ENCODE measurements at regions not wholly inside any gene's neighbourhood (a gene's known extent, or its start where the extent isn't known, plus 50 kb on each side); places are given as distances from the start of the nearest gene placed in this dataset.

DNA sequence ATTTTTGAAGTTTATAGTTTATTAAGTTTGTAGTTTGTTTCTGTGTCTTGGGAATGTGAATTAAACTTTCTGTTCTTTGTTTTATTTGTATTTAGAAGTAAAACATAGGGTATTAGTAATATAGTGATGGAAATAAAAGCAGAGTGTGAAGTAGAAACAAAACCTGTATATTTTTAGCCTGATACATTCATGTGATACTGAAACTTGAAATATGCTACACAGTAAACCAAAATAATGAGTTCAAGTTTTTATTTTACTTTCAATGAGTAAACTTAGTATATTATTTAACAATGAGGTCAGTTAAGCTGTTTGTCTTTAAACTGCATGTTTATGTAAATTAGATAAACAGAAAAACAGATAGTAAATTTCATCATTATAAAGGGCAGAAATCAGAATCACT lies 1592.6 kb downstream of the GRIK2 start:
- TF ChIP-seq EZH2 (IDR thresholded peaks at IDR 0.05; ENCODE audit: borderline replicate concordance, low read length) = no peak
- TF ChIP-seq, protein P1, sequence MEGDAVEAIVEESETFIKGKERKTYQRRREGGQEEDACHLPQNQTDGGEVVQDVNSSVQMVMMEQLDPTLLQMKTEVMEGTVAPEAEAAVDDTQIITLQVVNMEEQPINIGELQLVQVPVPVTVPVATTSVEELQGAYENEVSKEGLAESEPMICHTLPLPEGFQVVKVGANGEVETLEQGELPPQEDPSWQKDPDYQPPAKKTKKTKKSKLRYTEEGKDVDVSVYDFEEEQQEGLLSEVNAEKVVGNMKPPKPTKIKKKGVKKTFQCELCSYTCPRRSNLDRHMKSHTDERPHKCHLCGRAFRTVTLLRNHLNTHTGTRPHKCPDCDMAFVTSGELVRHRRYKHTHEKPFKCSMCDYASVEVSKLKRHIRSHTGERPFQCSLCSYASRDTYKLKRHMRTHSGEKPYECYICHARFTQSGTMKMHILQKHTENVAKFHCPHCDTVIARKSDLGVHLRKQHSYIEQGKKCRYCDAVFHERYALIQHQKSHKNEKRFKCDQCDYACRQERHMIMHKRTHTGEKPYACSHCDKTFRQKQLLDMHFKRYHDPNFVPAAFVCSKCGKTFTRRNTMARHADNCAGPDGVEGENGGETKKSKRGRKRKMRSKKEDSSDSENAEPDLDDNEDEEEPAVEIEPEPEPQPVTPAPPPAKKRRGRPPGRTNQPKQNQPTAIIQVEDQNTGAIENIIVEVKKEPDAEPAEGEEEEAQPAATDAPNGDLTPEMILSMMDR (conservative IDR thresholded peaks at IDR 0.05 in 1 of 2, IDR thresholded peaks at IDR 0.05 in 1 of 2; ENCODE audit: extremely low read depth in 1 of 2, insufficient read depth in 1 of 2, low read depth in 1 of 2, low read length in 2 of 2) = no peak
